GM23338 (cell line): ENCODE measurements at regions not wholly inside any gene's neighbourhood (a gene's known extent, or its start where the extent isn't known, plus 50 kb on each side); places are given as distances from the start of the nearest gene placed in this dataset.

ENCODE experiments used
- ATAC-seq: fragments of 200-7000 bp; cut with Tn5 transposase; 3 replicates; pipeline ENCODE4 v1.9.1; 2020
- DNase-seq: peaks from one replicate; pipeline ENCODE4 v3.0.0-alpha.2; 2015; ENCODE audit warnings: low spot score
- H2AFZ ChIP-seq: fragments of 200-600 bp; sonication (generic); 2 replicates; pipeline ENCODE4 v1.8.0; 2016; ENCODE audit warnings: antibody characterized with exemption, mild to moderate bottlenecking, moderate library complexity
- H3F3A ChIP-seq: fragments of 200-600 bp; sonication (generic); replicated peaks from 2 replicates; pipeline ENCODE4 v1.8.0; 2017; ENCODE audit warnings: antibody characterized with exemption, mixed run types, low read depth
- H3K27ac ChIP-seq: fragments of 200-600 bp; sonication (generic); 2 replicates; pipeline ENCODE4 v1.6.1; 2016; ENCODE audit warnings: low read depth
- H3K27me3 ChIP-seq: fragments of 200-600 bp; sonication (generic); 2 replicates; pipeline ENCODE4 v1.8.0; 2016; ENCODE audit warnings: mild to moderate bottlenecking, mixed run types, moderate library complexity; ENCODE audit not compliant: insufficient read depth
- H3K36me3 ChIP-seq: fragments of 200-600 bp; sonication (generic); 2 replicates; pipeline ENCODE4 v1.8.0; 2016; ENCODE audit warnings: mild to moderate bottlenecking; ENCODE audit not compliant: insufficient read depth
- H3K4me1 ChIP-seq: fragments of 200-600 bp; sonication (generic); 2 replicates; pipeline ENCODE4 v1.8.0; 2016; ENCODE audit warnings: mild to moderate bottlenecking, moderate library complexity; ENCODE audit not compliant: insufficient read depth
- H3K4me2 ChIP-seq: fragments of 200-600 bp; sonication (generic); 2 replicates; pipeline ENCODE4 v1.7.1; 2017; ENCODE audit warnings: mixed run types
- H3K4me3 ChIP-seq: fragments of 200-600 bp; sonication (generic); 2 replicates; pipeline ENCODE4 v1.6.1; 2016; ENCODE audit warnings: mixed run types
- H3K79me2 ChIP-seq: fragments of 200-600 bp; sonication (generic); replicated peaks from 2 replicates; pipeline ENCODE4 v1.8.0; 2017; ENCODE audit warnings: mild to moderate bottlenecking; ENCODE audit not compliant: insufficient read depth
- H3K9me2 ChIP-seq: fragments of 200-600 bp; sonication (generic); 2 replicates; pipeline ENCODE4 v1.8.0; 2017; ENCODE audit not compliant: insufficient read depth
- H4K20me1 ChIP-seq: fragments of 200-600 bp; sonication (generic); replicated peaks from 2 replicates; pipeline ENCODE4 v1.8.0; 2017; ENCODE audit warnings: mild to moderate bottlenecking; ENCODE audit not compliant: insufficient read depth
- H3K27ac Mint-ChIP-seq: 2 replicates; pipeline ENCODE4 v1.8.0; 2020; ENCODE audit warnings: inconsistent platforms, mild to moderate bottlenecking, moderate library complexity, mixed read lengths
- H3K27me3 Mint-ChIP-seq: 3 replicates; pipeline ENCODE4 v1.8.0; 2022; ENCODE audit warnings: low read depth, mild to moderate bottlenecking, moderate library complexity, mixed read lengths, inconsistent platforms; ENCODE audit not compliant: insufficient read depth, poor library complexity
- H3K36me3 Mint-ChIP-seq: 3 replicates; pipeline ENCODE4 v1.8.0; 2021; ENCODE audit warnings: low read depth, mild to moderate bottlenecking, inconsistent platforms, moderate library complexity, mixed read lengths
- H3K4me1 Mint-ChIP-seq: 3 replicates; pipeline ENCODE4 v1.8.0; 2020; ENCODE audit warnings: mild to moderate bottlenecking, inconsistent platforms, mixed read lengths
- H3K4me3 Mint-ChIP-seq: 3 replicates; pipeline ENCODE4 v1.8.0; 2021; ENCODE audit warnings: moderate library complexity, mild to moderate bottlenecking, inconsistent platforms, mixed read lengths
- H3K9me3 Mint-ChIP-seq: 3 replicates; pipeline ENCODE4 v1.8.0; 2020; ENCODE audit warnings: moderate library complexity, mild to moderate bottlenecking, inconsistent platforms, mixed read lengths
- CREB1 ChIP-seq: fragments of 250-450 bp; sonication (Bioruptor Pico); IDR thresholded peaks from 2 replicates; pipeline ENCODE4 v1.5.0; 2020; ENCODE audit warnings: low read depth, mild to moderate bottlenecking, moderate library complexity
- CTCF ChIP-seq, 2 experiments: fragments of 200-600 bp in 1 of 2; sonication (generic) in 1 of 2; conservative IDR thresholded peaks; 2 replicates each; pipeline versions ENCODE4 v1.5.1 to v1.6.1; 2016 to 2017; ENCODE audit warnings: antibody characterized with exemption in 2 of 2, low read depth in 2 of 2, mild to moderate bottlenecking in 2 of 2, moderate library complexity in 1 of 2
- ETS1 ChIP-seq: IDR thresholded peaks from 2 replicates; pipeline ENCODE4 v1.6.1; 2016; ENCODE audit warnings: antibody characterized with exemption
- EZH2 ChIP-seq: fragments of 200-600 bp; sonication (generic); IDR thresholded peaks from one replicate; pipeline ENCODE4 v1.8.0; 2017; ENCODE audit warnings: antibody characterized with exemption, mild to moderate bottlenecking, low read depth; ENCODE audit not compliant: unreplicated experiment
- EZH2phosphoT487 ChIP-seq: fragments of 200-600 bp; sonication (generic); IDR thresholded peaks from one replicate; pipeline ENCODE4 v1.8.1; 2018; ENCODE audit warnings: antibody characterized with exemption; ENCODE audit not compliant: unreplicated experiment
- JUNB ChIP-seq: IDR thresholded peaks from one replicate; pipeline ENCODE4 v1.6.1; 2016; ENCODE audit warnings: antibody characterized with exemption; ENCODE audit not compliant: unreplicated experiment
- NANOG ChIP-seq: IDR thresholded peaks from 2 replicates; pipeline ENCODE4 v1.6.1; 2016; ENCODE audit warnings: antibody characterized with exemption, borderline replicate concordance
- POLR2AphosphoS5 ChIP-seq: IDR thresholded peaks from 2 replicates; pipeline ENCODE4 v1.6.1; 2016; ENCODE audit warnings: antibody characterized with exemption, low read depth
- REST ChIP-seq: IDR thresholded peaks from one replicate; pipeline ENCODE4 v1.6.1; 2018; ENCODE audit warnings: antibody characterized with exemption; ENCODE audit not compliant: unreplicated experiment
- STAT1 ChIP-seq: IDR thresholded peaks from one replicate; pipeline ENCODE4 v1.6.1; 2016; ENCODE audit warnings: antibody characterized with exemption; ENCODE audit not compliant: unreplicated experiment
- ZNF114 ChIP-seq: fragments of 250-450 bp; sonication (Bioruptor Pico); IDR thresholded peaks from 2 replicates; pipeline ENCODE4 v1.5.0; 2020; ENCODE audit warnings: mild to moderate bottlenecking, moderate library complexity
- ZNF331 ChIP-seq: fragments of 250-450 bp; sonication (Bioruptor Pico); IDR thresholded peaks from 2 replicates; pipeline ENCODE4 v1.5.0; 2020; ENCODE audit warnings: low read depth, mild to moderate bottlenecking, moderate library complexity
- ZNF462 ChIP-seq: fragments of 250-450 bp; sonication (Bioruptor Pico); IDR thresholded peaks from 2 replicates; pipeline ENCODE4 v1.5.0; 2020; ENCODE audit warnings: mild to moderate bottlenecking, moderate library complexity

- no peak overlapping the region for H3K4me2 ChIP-seq
- H3K27me3 ChIP-seq, result no peaks in the 10 kb centered on the region
- Mint-ChIP-seq H3K4me1 (peaks cover 13% of the 10 kb centered on the region), H3K9me3 (peaks cover 23% of the 10 kb centered on the region), H3K4me3 (no peak overlapping the region), H3K27ac (0 out of 2 replicates have a peak overlapping the region, but pooled peaks have one; percentile 58), H3K27me3 (peaks cover 2% of the 10 kb centered on the region), H3K36me3 (peaks cover 19% of the 10 kb centered on the region)
- ATAC-seq (peak; percentile 46; the same call in 1 of the 3 replicates), DNase-seq (peak; percentile 21)
- H3K4me3 ChIP-seq, result no peak overlapping the region
- no peaks in the 10 kb centered on the region for H3K9me2 ChIP-seq
- no peak overlapping the region for H3K27ac ChIP-seq
- no peaks in the 10 kb centered on the region for H3F3A ChIP-seq
- H2AFZ ChIP-seq, result no peak overlapping the region
- TF ChIP-seq NANOG (no peak), POLR2AphosphoS5 (no peak), JUNB (no peak), REST (no peak), CTCF (conservative IDR thresholded peaks at IDR 0.05; ENCODE audit: low read depth in 2 of 2) (no peak), ETS1 (no peak), ZNF114 (no peak), ZNF462 (CRISPR knock-in tag) (no peak), ZNF331 (no peak), CREB1 (CRISPR knock-in tag) (no peak), EZH2 (no peak), EZH2phosphoT487 (no peak), STAT1 (no peak)
- H3K4me1 ChIP-seq, result peaks cover 9% of the 10 kb centered on the region
- no peaks in the 10 kb centered on the region for H4K20me1 ChIP-seq
- no peaks in the 10 kb centered on the region for H3K36me3 ChIP-seq
- H3K79me2 ChIP-seq, result no peaks in the 10 kb centered on the region
These were observed 207.3 kb downstream of the NRIP1 start for GRCh38 chr21:14857529-14857928.
